GM12878 (cell line): ENCODE measurements at regions not wholly inside any gene's neighbourhood (a gene's known extent, or its start where the extent isn't known, plus 50 kb on each side); places are given as distances from the start of the nearest gene placed in this dataset.
"Not testable (repeated sequence)": the region's sequence is repeated elsewhere in the genome, so short reads cannot be mapped to it uniquely, and the experiment has no call there.

ENCODE experiments used
- ATAC-seq: fragments of 200-7000 bp; cut with Tn5 transposase; 3 replicates; pipeline ENCODE4 v1.9.1; 2020; ENCODE audit warnings: mild to moderate bottlenecking, moderate library complexity
- BruUV-seq: library from RNA; stranded (reverse); fragments of 400-500 nt; replicated peaks from 2 replicates; lab custom pipeline; 2021; lab: Mats Ljungman, UMichigan
- CTCF ChIA-PET: fragments of 300-600 bp; sonication (Branson Sonifier 250); formaldehyde crosslinking; extraction: SDS; loops from one replicate; lab custom pipeline; 2021; ENCODE audit warnings: inconsistent platforms; lab: Yijun Ruan, JAX
- POLR2A ChIA-PET: fragments of 350-600 bp; formaldehyde crosslinking; extraction: SDS; loops from one replicate; lab custom pipeline; 2021; ENCODE audit warnings: inconsistent platforms; lab: Charles Lee
- RAD21 ChIA-PET: fragments of 300-600 bp; sonication (Branson Sonifier 250); formaldehyde crosslinking; loops from one replicate; lab custom pipeline; 2023; ENCODE audit warnings: antibody characterized with exemption; ENCODE audit not compliant: unreplicated experiment; lab: Charles Lee
- SMC1A ChIA-PET: fragments of 300-600 bp; sonication (Branson Sonifier 250); formaldehyde crosslinking; loops from one replicate; lab custom pipeline; 2023; ENCODE audit not compliant: unreplicated experiment, uncharacterized antibody; lab: Charles Lee
- DNase-seq: peaks from one replicate; pipeline ENCODE4 v3.0.0-alpha.2; 2011; ENCODE audit warnings: low read depth, low spot score
- FAIRE-seq: peaks from 3 replicates; lab custom pipeline; 2011; peaks lifted over from hg19 to GRCh38; lab: Jason Lieb, UNC
- H2AFZ ChIP-seq: 2 replicates; pipeline ENCODE4 v1.6.0; 2011; ENCODE audit warnings: low read depth, low read length, control low read depth; ENCODE audit not compliant: control insufficient read depth
- H3K27ac ChIP-seq: 2 replicates; pipeline ENCODE4 v1.5.1; 2011; ENCODE audit warnings: control low read depth; ENCODE audit not compliant: control insufficient read depth, insufficient read depth
- H3K27me3 ChIP-seq, 2 experiments: replicated peaks in 1 of 2; 2 replicates each; pipeline versions ENCODE4 v1.6.0 to v1.6.1; 2011; ENCODE audit warnings: low read length in 1 of 2; ENCODE audit not compliant: control insufficient read depth in 2 of 2, insufficient read depth in 2 of 2
- H3K36me3 ChIP-seq, 2 experiments: 2 replicates each; pipeline ENCODE4 v1.5.1; 2011; ENCODE audit warnings: low read length in 1 of 2; ENCODE audit not compliant: control insufficient read depth in 2 of 2, insufficient read depth in 2 of 2
- H3K4me1 ChIP-seq: 2 replicates; pipeline ENCODE4 v1.6.1; 2011; ENCODE audit warnings: mild to moderate bottlenecking, low read length, moderate library complexity, mixed read lengths; ENCODE audit not compliant: control insufficient read depth, insufficient read depth
- H3K4me2 ChIP-seq: 2 replicates; pipeline ENCODE4 v1.6.0; 2011; ENCODE audit warnings: control low read depth; ENCODE audit not compliant: control insufficient read depth, insufficient read depth
- H3K4me3 ChIP-seq: fragments of 200-600 bp; sonication (generic); 2 replicates; pipeline ENCODE4 v1.5.1; 2016
- H3K79me2 ChIP-seq: 2 replicates; pipeline ENCODE4 v1.6.0; 2011; ENCODE audit warnings: low read length; ENCODE audit not compliant: control insufficient read depth, insufficient read depth
- H3K9ac ChIP-seq: 2 replicates; pipeline ENCODE4 v1.8.0; 2011; ENCODE audit warnings: low read length, control low read depth, mixed read lengths; ENCODE audit not compliant: control insufficient read depth, insufficient read depth
- H3K9me3 ChIP-seq: replicated peaks from 3 replicates; pipeline ENCODE4 v1.5.1; 2011; ENCODE audit warnings: mild to moderate bottlenecking, low read length; ENCODE audit not compliant: control insufficient read depth, insufficient read depth
- H4K20me1 ChIP-seq: 2 replicates; pipeline ENCODE4 v1.6.0; 2011; ENCODE audit not compliant: control insufficient read depth, insufficient read depth
- DPF2 ChIP-seq: fragments of 450-650 bp; IDR thresholded peaks from 2 replicates; pipeline ENCODE4 v1.6.1; 2017; ENCODE audit warnings: mild to moderate bottlenecking
- FOXM1 ChIP-seq: IDR thresholded peaks from 2 replicates; pipeline ENCODE4 v1.6.1; 2012; ENCODE audit warnings: low read depth, mild to moderate bottlenecking, inconsistent platforms, low read length, moderate library complexity
- GABPA ChIP-seq: IDR thresholded peaks from 2 replicates; pipeline ENCODE4 v1.6.1; 2014; ENCODE audit warnings: antibody characterized with exemption, low read depth, mild to moderate bottlenecking, inconsistent platforms
- HDAC2 ChIP-seq: fragments of 200-600 bp; sonication (generic); IDR thresholded peaks from 2 replicates; pipeline ENCODE4 v1.6.1; 2017
- MLLT1 ChIP-seq: fragments of 450-650 bp; IDR thresholded peaks from 2 replicates; pipeline ENCODE4 v1.6.1; 2016; ENCODE audit warnings: mild to moderate bottlenecking
- SMARCA5 ChIP-seq: fragments of 450-650 bp; IDR thresholded peaks from 2 replicates; pipeline ENCODE4 v1.6.1; 2017; ENCODE audit warnings: mild to moderate bottlenecking
- ZNF592 ChIP-seq: fragments of 450-650 bp; IDR thresholded peaks from 2 replicates; pipeline ENCODE4 v1.6.1; 2017; ENCODE audit warnings: mild to moderate bottlenecking, moderate library complexity
- WGBS: methylation state at CpG from one replicate; pipeline ENCODE4 v1.1.6; 2016; ENCODE audit warnings: low lambda C conversion rate; ENCODE audit not compliant: insufficient replicate concordance, insufficient coverage; ENCODE audit errors: missing lambda C conversion rate; 5-methylcytosine and 5-hydroxymethylcytosine counted together
- in situ Hi-C: fragments of 300-500 bp; cut with MboI; formaldehyde crosslinking; loops from 9 replicates; pipeline ENCODE4 v1.14.3; 2018; ENCODE audit warnings: mixed read lengths
- intact Hi-C: fragments of 100-400 bp; cut with micrococcal nuclease; formaldehyde crosslinking; loops from one replicate; pipeline ENCODE4 v1.14.2; 2022; ENCODE audit not compliant: unreplicated experiment

- TF ChIP-seq ZNF592 (peak; percentile 96), HDAC2 (no peak)
- TF ChIP-seq, all 136 proteins: peak for 12
Observed at GRCh38 chr13:22883262-22883840, 297.4 kb upstream of the SGCG start (continued).

GRCh38 chr13:22883956-22884355, 296.8 kb upstream of the SGCG start:
- peak overlapping the region; percentile 56 for H3K9ac ChIP-seq
- no peaks in the 10 kb centered on the region for H3K36me3 ChIP-seq
- H4K20me1 ChIP-seq, result no peaks in the 10 kb centered on the region
- no peaks in the 10 kb centered on the region; the same call in 1 of the 2 replicates for H3K79me2 ChIP-seq
- ATAC-seq (peak; percentile 15), DNase-seq (no peak), FAIRE-seq (no peak)
- peak overlapping the region; percentile 64 for H3K4me2 ChIP-seq
- no peaks in the 10 kb centered on the region for H3K27me3 ChIP-seq
- in situ Hi-C loops, result no loop called here
- H3K27ac ChIP-seq, result peak overlapping the region; percentile 67
- H2AFZ ChIP-seq, result no peak overlapping the region
- TF ChIP-seq SMARCA5 (no peak), GABPA (no peak), FOXM1 (no peak), MLLT1 (peak; percentile 95), DPF2 (no peak)
- BruUV-seq, result no TSS peak
- H3K9me3 ChIP-seq, result no peaks in the 10 kb centered on the region
- CTCF ChIA-PET, result interaction anchor here (1.2 kb wide), 1 partner anchor 23 kb away, joined by 3 read pairs; no protein-coding TSS in a partner anchor
- intact Hi-C loops, result loop anchor here (5.0 kb wide), 1 partner anchor 62 kb away; no protein-coding TSS in a partner anchor
- under 1% methylated on average over 17 of the region's 17 CpGs for WGBS
- POLR2A ChIA-PET, result interaction anchor here (1.2 to 2.1 kb wide), 2 partner anchors 9 to 10 kb away, joined by 4 to 8 read pairs; no protein-coding TSS in a partner anchor
- H3K4me1 ChIP-seq, result peaks cover 5% of the 10 kb centered on the region; the same call in 1 of the 2 replicates
- RAD21 ChIA-PET, result interaction anchor here (2.7 kb wide), 1 partner anchor 437 kb away, joined by 9 read pairs; no protein-coding TSS in a partner anchor
- H3K4me3 ChIP-seq, result peak overlapping the region; percentile 45; the same call in 1 of the 2 replicates
- SMC1A ChIA-PET, result interaction anchor here (1.2 to 4.8 kb wide), 7 partner anchors 12 to 438 kb away, joined by 3 to 32 read pairs (median 6); no protein-coding TSS in a partner anchor

- H3K9ac ChIP-seq, FAIRE-seq, H3K4me1 ChIP-seq, H3K4me3 ChIP-seq, H3K27me3 ChIP-seq, in situ Hi-C loops, RAD21 ChIA-PET, intact Hi-C loops, H3K4me2 ChIP-seq, H2AFZ ChIP-seq, H4K20me1 ChIP-seq, DNase-seq, H3K27ac ChIP-seq, ATAC-seq, H3K79me2 ChIP-seq, H3K36me3 ChIP-seq, H3K9me3 ChIP-seq, BruUV-seq: not testable (repeated sequence)
- SMC1A ChIA-PET, result interaction anchor here (1.7 kb wide), 1 partner anchor 9 kb away, joined by 10 read pairs; no protein-coding TSS in a partner anchor
- CTCF ChIA-PET, result interaction anchor here (1.3 to 1.5 kb wide), 2 partner anchors 10 to 84 kb away, joined by 3 to 4 read pairs; no protein-coding TSS in a partner anchor
- POLR2A ChIA-PET, result interaction anchor here (0.7 to 0.9 kb wide), 2 partner anchors 9 to 10 kb away, joined by 3 read pairs; no protein-coding TSS in a partner anchor
- WGBS, result 92% methylated on average over 8 of the region's 8 CpGs
Observed at GRCh38 chr13:22886061-22886460, 294.7 kb upstream of the SGCG start.
